ENCODE measurements at regions not wholly inside any gene's neighbourhood (a gene's known extent, or its start where the extent isn't known, plus 50 kb on each side); places are given as distances from the start of the nearest gene placed in this dataset.
"Not testable (repeated sequence)": the region's sequence is repeated elsewhere in the genome, so short reads cannot be mapped to it uniquely, and the experiment has no call there.

DNA sequence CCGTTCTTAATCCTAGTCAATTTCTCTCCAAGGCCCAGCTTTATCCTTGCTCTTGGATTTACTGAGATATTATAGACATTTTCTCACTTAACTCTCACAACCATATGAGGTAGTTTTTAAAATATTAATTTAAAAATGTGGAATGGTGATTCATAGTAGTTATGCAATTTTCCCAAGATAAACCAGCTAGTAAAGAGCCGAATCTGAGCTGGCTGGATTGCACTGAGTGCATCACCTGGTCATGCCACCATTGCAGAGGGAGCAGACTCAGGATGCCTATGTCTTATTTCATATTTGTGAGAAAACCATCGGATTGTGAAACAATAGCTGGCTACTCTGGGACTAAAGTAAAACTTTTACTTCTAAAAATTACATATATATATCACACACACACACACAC is 494.0 kb downstream of the KCNT2 start:
- DNase-seq (ENCODE audit: low spot score) (no peak), ATAC-seq (ENCODE audit: insufficient number of reproducible peaks, low FRiP score, low read depth) (no peak)
- Histone ChIP-seq H3K27me3 (replicated peaks; ENCODE audit: insufficient read depth) (no peaks in the 10 kb centered on the region), H3K4me3 (no peak overlapping the region), H3K9me3 (peaks cover 5% of the 10 kb centered on the region), H3K4me1 (ENCODE audit: control insufficient read depth in 1 of 2, low read depth in 2 of 2) (peaks cover 12 to 24% of the 10 kb centered on the region in 2 donors), H3K36me3 (no peaks in the 10 kb centered on the region), H3K27ac (no peak overlapping the region)
- TF ChIP-seq, protein P1, sequence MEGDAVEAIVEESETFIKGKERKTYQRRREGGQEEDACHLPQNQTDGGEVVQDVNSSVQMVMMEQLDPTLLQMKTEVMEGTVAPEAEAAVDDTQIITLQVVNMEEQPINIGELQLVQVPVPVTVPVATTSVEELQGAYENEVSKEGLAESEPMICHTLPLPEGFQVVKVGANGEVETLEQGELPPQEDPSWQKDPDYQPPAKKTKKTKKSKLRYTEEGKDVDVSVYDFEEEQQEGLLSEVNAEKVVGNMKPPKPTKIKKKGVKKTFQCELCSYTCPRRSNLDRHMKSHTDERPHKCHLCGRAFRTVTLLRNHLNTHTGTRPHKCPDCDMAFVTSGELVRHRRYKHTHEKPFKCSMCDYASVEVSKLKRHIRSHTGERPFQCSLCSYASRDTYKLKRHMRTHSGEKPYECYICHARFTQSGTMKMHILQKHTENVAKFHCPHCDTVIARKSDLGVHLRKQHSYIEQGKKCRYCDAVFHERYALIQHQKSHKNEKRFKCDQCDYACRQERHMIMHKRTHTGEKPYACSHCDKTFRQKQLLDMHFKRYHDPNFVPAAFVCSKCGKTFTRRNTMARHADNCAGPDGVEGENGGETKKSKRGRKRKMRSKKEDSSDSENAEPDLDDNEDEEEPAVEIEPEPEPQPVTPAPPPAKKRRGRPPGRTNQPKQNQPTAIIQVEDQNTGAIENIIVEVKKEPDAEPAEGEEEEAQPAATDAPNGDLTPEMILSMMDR (IDR thresholded peaks at IDR 0.05), result no peak

DNA sequence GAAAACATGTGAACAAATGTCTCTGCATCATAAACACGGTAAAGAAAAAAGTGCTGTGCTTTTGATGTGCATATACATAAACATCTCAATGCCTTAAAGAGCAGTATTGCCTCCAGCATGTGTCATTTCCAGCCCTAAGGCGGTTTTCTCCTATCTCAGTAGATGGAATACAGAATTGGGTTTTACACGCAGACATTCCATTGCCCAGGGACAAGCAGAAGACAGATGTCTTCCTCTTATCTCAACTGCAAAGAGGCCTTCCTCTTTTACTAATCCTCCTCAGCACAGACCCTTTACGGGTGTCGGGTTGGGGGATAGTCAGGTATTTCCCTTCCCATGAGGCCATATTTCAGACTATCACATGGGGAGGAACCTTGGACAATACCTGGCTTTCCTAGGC is 499.2 kb downstream of the KCNT2 start:
- not testable (repeated sequence) for H3K4me3 ChIP-seq; H3K36me3 ChIP-seq; DNase-seq (ENCODE audit: low spot score); ATAC-seq (ENCODE audit: insufficient number of reproducible peaks, low FRiP score, low read depth); H3K27ac ChIP-seq; H3K9me3 ChIP-seq; H3K27me3 ChIP-seq (replicated peaks; ENCODE audit: insufficient read depth); H3K4me1 ChIP-seq (ENCODE audit: control insufficient read depth in 1 of 2, low read depth in 2 of 2)

DNA sequence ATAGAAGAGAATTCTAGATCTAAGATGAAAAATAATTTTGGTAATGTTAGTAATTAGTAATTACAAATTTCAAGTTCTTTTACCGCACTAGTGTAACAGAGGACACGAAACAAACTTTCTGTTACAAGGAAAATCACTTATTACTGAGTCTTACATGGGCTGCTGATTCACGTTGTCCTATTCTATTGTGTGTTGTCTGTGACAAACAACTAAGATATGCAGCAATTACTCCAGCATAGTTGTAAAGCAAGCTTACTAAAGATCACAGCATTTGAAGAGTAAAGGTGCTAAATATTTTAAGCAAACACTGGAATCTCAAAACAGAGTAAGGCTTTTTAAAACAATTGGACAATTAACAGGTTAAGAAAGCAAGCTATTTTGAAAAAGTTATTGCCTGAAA is 502.3 kb downstream of the KCNT2 start:
- ATAC-seq (ENCODE audit: insufficient number of reproducible peaks, low FRiP score, low read depth) (no peak), DNase-seq (ENCODE audit: low spot score) (no peak)
- H3K36me3 ChIP-seq, result no peaks in the 10 kb centered on the region
- H3K27me3 ChIP-seq (replicated peaks; ENCODE audit: insufficient read depth), result no peaks in the 10 kb centered on the region
- TF ChIP-seq, protein P1 (IDR thresholded peaks at IDR 0.05), result no peak
- no peak overlapping the region for H3K27ac ChIP-seq
- H3K4me1 ChIP-seq (ENCODE audit: control insufficient read depth in 1 of 2, low read depth in 2 of 2), result no peaks in the 10 kb centered on the region
- peaks cover 5% of the 10 kb centered on the region for H3K9me3 ChIP-seq
- no peak overlapping the region for H3K4me3 ChIP-seq

DNA sequence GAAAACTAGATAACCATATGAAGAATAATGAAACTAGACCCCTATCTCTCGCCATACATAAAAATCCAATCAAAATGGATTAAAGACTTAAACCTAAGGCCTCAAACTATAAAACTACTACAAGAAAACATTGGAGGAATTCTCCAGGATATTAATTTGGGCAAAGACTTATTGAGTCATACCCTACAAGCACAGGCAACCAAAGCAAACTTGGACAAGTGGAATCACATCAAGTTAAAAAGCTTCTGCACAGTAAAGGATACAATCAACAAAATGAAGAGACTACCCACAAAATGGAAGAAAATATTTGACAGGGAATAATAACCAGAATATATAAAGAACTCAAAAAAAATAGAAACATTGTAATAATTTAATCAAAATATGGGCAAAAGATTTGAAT is 505.4 kb downstream of the KCNT2 start:
- Histone ChIP-seq H3K9me3 (no peaks in the 10 kb centered on the region), H3K27ac (no peak overlapping the region), H3K27me3 (replicated peaks; ENCODE audit: insufficient read depth) (no peaks in the 10 kb centered on the region), H3K4me3 (no peak overlapping the region), H3K36me3 (no peaks in the 10 kb centered on the region), H3K4me1 (ENCODE audit: control insufficient read depth in 1 of 2, low read depth in 2 of 2) (no peaks in the 10 kb centered on the region)
- DNase-seq (ENCODE audit: low spot score) (no peak), ATAC-seq (ENCODE audit: insufficient number of reproducible peaks, low FRiP score, low read depth) (no peak)
- TF ChIP-seq, protein P1 (IDR thresholded peaks at IDR 0.05), result no peak

DNA sequence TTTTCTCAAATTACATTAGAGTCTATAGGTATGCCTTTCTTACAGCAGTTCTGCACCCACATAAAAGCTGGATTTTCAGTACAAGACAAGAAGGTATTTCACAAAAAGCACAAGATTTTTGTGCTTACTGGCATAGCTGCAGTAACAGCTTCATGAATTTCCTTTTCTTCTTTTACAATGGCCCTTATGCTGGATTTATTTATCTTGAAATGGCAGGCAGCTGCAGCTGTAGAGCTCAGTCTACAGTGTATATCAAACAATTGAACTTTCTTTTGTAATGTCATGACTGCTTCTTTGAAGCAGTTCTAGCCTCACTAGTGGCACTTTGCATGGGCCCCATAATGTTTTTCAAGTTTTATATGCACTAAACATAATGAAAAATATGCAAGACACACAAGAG is 510.2 kb downstream of the KCNT2 start:
- ATAC-seq (ENCODE audit: insufficient number of reproducible peaks, low FRiP score, low read depth) (no peak), DNase-seq (ENCODE audit: low spot score) (no peak)
- Histone ChIP-seq H3K27me3 (replicated peaks; ENCODE audit: insufficient read depth) (no peaks in the 10 kb centered on the region), H3K4me1 (ENCODE audit: control insufficient read depth in 1 of 2, low read depth in 2 of 2) (no peaks in the 10 kb centered on the region), H3K4me3 (no peak overlapping the region), H3K9me3 (no peaks in the 10 kb centered on the region), H3K27ac (no peak overlapping the region), H3K36me3 (no peaks in the 10 kb centered on the region)
- TF ChIP-seq, protein P1 (IDR thresholded peaks at IDR 0.05), result no peak

DNA sequence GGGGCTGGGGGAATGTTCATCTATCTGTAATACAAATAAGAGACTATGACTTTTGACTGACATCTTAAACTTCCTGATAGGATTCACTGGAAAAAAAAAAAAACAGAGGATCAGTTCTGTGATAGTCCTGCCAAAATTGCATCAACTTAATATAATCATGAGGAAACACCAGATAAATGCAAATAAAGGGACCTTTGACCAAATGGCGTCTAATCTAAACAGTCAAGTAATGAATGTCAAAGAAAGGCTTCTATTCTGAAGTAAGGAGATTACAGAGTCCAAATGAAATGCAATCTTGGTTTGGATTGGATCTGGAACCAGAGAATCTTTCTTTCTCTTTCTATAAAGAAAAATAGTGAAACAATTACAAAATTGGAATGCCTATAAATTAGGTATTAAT is 513.4 kb downstream of the KCNT2 start:
- TF ChIP-seq, protein P1 (IDR thresholded peaks at IDR 0.05), result no peak
- H3K4me1 ChIP-seq (ENCODE audit: control insufficient read depth in 1 of 2, low read depth in 2 of 2), result no peaks in the 10 kb centered on the region

More for the DNA sequence above, 513.4 kb downstream of the KCNT2 start:
- Histone ChIP-seq H3K4me3 (no peak overlapping the region), H3K36me3 (no peaks in the 10 kb centered on the region), H3K9me3 (no peaks in the 10 kb centered on the region), H3K27ac (no peak overlapping the region), H3K27me3 (replicated peaks; ENCODE audit: insufficient read depth) (no peaks in the 10 kb centered on the region)
- ATAC-seq (ENCODE audit: insufficient number of reproducible peaks, low FRiP score, low read depth) (no peak), DNase-seq (ENCODE audit: low spot score) (no peak)
